ENCODE measurements at regions not wholly inside any gene's neighbourhood (a gene's known extent, or its start where the extent isn't known, plus 50 kb on each side); places are given as distances from the start of the nearest gene placed in this dataset.

- no peak for DNase-seq
Observed at GRCh38 chr11:11789735-11790369, 51.9 kb upstream of the USP47 start.

GRCh38 chr11:11788063-11788710, 53.6 kb upstream of the USP47 start:
- DNase-seq: no peak

- peak; percentile 44 for DNase-seq
Observed at GRCh38 chr11:11787305-11788062, 54.3 kb upstream of the USP47 start.

- DNase-seq: peak; percentile 15
Observed at GRCh38 chr11:11786771-11787170, 55.0 kb upstream of the USP47 start.

- DNase-seq: no peak
Observed at GRCh38 chr11:11786234-11786633, 55.5 kb upstream of the USP47 start.

GRCh38 chr11:11782532-11783110, 59.2 kb upstream of the USP47 start:
- peak; percentile 90 for DNase-seq

- DNase-seq: peak; percentile 32
Observed at GRCh38 chr11:11780858-11781257, 60.9 kb upstream of the USP47 start.

- no peak for DNase-seq
Observed at GRCh38 chr11:11779975-11780374, 61.8 kb upstream of the USP47 start.

- no peak for DNase-seq
Observed at GRCh38 chr11:11777897-11778296, 63.9 kb upstream of the USP47 start.

GRCh38 chr11:11776714-11777113, 65.1 kb upstream of the USP47 start:
- no peak for DNase-seq

- DNase-seq: no peak
Observed at GRCh38 chr11:11774928-11775327, 66.8 kb upstream of the USP47 start.

- DNase-seq: no peak
Observed at GRCh38 chr11:11772865-11773515, 68.8 kb upstream of the USP47 start.

- DNase-seq: no peak
Observed at GRCh38 chr11:11770921-11771486, 70.8 kb upstream of the USP47 start.

- no peak for DNase-seq
Observed at GRCh38 chr11:11770296-11770695, 71.5 kb upstream of the USP47 start.

GRCh38 chr11:11769782-11770181, 72.0 kb upstream of the USP47 start:
- no peak for DNase-seq

GRCh38 chr11:11769362-11769761, 72.4 kb upstream of the USP47 start:
- no peak for DNase-seq

GRCh38 chr11:11764423-11764803, 77.4 kb upstream of the USP47 start:
- no peak for DNase-seq

- DNase-seq: no peak
Observed at GRCh38 chr11:11763796-11764422, 77.9 kb upstream of the USP47 start.

- DNase-seq: no peak
Observed at GRCh38 chr11:11760838-11761237, 80.9 kb upstream of the USP47 start.

- DNase-seq: no peak
Observed at GRCh38 chr11:11758603-11759196, 83.1 kb upstream of the USP47 start.

- no peak for DNase-seq
Observed at GRCh38 chr11:11757909-11758308, 83.9 kb upstream of the USP47 start.

- no peak for DNase-seq
Observed at GRCh38 chr11:11756718-11757117, 85.1 kb upstream of the USP47 start.

Measured in COR-L47 (cell line).